Spleen (tissue), 7 donors: ENCODE measurements at regions not wholly inside any gene's neighbourhood (a gene's known extent, or its start where the extent isn't known, plus 50 kb on each side); places are given as distances from the start of the nearest gene placed in this dataset.

Experiments used
- CTCF ChIP-seq, 11 experiments: fragments of 200-600 bp in 7 of 11; fragments of 450-650 bp in 4 of 11; sonication (generic) in 4 of 11; IDR thresholded peaks in 8 of 11; conservative IDR thresholded peaks in 3 of 11; 1 replicate in 7 of 11; 2 replicates in 4 of 11; pipeline versions ENCODE4 v1.4.0 to v1.8.0; 2016 to 2021; ENCODE audit warnings: antibody characterized with exemption in 11 of 11, inconsistent platforms in 4 of 11, mild to moderate bottlenecking in 1 of 11
- POLR2A ChIP-seq, 3 donors: fragments of 450-650 bp; IDR thresholded peaks; one replicate each; pipeline ENCODE4 v1.5.1; 2017; ENCODE audit warnings: antibody characterized with exemption in 3 of 3, mild to moderate bottlenecking in 1 of 3
- POLR2AphosphoS5 ChIP-seq, 3 donors: sonication (generic); formaldehyde crosslinking; IDR thresholded peaks; one replicate each; pipeline ENCODE4 v1.5.1; 2017; ENCODE audit warnings: antibody characterized with exemption in 3 of 3
- donor health status: DM: no; HTN: no; CAD: no; lungs with moderate emphysema.
- donor health status: DM: no; HTN: no; CAD: no.
- donor health status: DM: no; HTN: no; CAD: no.

GRCh38 chr20:10781526-10781925 lies 107.7 kb upstream of the JAG1 start:
- TF ChIP-seq CTCF (IDR thresholded peaks at IDR 0.05 in 8 of 11, conservative IDR thresholded peaks at IDR 0.05 in 3 of 11) (no peak), POLR2AphosphoS5 (IDR thresholded peaks at IDR 0.05) (no peak), POLR2A (IDR thresholded peaks at IDR 0.05) (no peak)
